Esophagus squamous epithelium (tissue), 4 donors: ENCODE measurements at regions not wholly inside any gene's neighbourhood (a gene's known extent, or its start where the extent isn't known, plus 50 kb on each side); places are given as distances from the start of the nearest gene placed in this dataset.

ENCODE experiments used
- POLR2A ChIP-seq, 4 donors: fragments of 450-650 bp; IDR thresholded peaks; one replicate each; pipeline ENCODE4 v1.6.1; 2017; ENCODE audit warnings: antibody characterized with exemption in 4 of 4, mild to moderate bottlenecking in 4 of 4, moderate library complexity in 3 of 4
- TF ChIP-seq, protein P1 (sequence below), 6 experiments: fragments of 450-650 bp in 4 of 6; fragments of 200-600 bp in 2 of 6; sonication (generic) in 2 of 6; IDR thresholded peaks; one replicate each; pipeline ENCODE4 v1.5.1; 2016 to 2019; ENCODE audit warnings: antibody characterized with exemption in 6 of 6, mild to moderate bottlenecking in 4 of 6, moderate library complexity in 4 of 6

DNA sequence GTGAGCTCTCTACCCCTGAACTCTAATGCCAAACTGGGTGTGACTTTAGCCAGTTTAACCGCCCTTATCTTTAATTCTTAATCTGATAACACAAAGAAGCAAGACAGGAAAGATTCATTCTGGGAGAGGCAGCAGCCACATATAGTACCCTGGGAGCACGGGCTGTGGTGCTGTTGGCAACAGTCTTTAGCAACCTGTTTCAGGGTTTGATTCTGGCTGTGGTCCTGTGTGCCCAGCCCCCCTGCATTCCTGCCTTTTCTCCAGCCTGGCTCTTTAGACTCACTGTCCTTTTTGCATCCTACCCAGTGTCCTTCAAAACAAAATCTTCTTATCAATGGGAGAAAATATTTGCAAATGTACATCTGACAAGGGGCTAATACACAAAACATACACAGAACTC, 275.2 kb downstream of the GXYLT1 start:
- TF ChIP-seq, protein P1, sequence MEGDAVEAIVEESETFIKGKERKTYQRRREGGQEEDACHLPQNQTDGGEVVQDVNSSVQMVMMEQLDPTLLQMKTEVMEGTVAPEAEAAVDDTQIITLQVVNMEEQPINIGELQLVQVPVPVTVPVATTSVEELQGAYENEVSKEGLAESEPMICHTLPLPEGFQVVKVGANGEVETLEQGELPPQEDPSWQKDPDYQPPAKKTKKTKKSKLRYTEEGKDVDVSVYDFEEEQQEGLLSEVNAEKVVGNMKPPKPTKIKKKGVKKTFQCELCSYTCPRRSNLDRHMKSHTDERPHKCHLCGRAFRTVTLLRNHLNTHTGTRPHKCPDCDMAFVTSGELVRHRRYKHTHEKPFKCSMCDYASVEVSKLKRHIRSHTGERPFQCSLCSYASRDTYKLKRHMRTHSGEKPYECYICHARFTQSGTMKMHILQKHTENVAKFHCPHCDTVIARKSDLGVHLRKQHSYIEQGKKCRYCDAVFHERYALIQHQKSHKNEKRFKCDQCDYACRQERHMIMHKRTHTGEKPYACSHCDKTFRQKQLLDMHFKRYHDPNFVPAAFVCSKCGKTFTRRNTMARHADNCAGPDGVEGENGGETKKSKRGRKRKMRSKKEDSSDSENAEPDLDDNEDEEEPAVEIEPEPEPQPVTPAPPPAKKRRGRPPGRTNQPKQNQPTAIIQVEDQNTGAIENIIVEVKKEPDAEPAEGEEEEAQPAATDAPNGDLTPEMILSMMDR (IDR thresholded peaks at IDR 0.05), result no peak
- TF ChIP-seq POLR2A (IDR thresholded peaks at IDR 0.05), result no peak
